ENCODE measurements at regions not wholly inside any gene's neighbourhood (a gene's known extent, or its start where the extent isn't known, plus 50 kb on each side); places are given as distances from the start of the nearest gene placed in this dataset.

DNA sequence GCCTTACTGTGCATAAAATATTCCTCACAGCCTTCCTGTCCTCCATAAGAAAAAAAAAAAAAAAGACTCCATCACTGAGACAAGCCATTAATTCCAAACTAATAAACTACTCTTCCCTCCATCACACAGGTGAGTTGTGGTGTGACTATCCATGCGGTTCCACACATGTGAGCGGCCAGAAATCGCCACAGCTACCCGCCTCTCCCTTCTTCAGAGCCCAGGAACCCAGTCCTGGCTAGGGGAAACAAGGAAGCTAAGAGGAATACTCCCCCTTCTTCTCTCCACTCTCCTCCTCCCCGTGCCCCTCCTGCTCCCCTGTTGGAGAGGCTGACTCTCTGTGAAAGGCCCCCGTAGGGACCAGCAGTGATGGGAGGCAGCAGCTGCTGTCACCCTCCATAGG lies 128.6 kb upstream of the ARID1B start:
- DNase-seq (ENCODE audit: low spot score) = no peak

DNA sequence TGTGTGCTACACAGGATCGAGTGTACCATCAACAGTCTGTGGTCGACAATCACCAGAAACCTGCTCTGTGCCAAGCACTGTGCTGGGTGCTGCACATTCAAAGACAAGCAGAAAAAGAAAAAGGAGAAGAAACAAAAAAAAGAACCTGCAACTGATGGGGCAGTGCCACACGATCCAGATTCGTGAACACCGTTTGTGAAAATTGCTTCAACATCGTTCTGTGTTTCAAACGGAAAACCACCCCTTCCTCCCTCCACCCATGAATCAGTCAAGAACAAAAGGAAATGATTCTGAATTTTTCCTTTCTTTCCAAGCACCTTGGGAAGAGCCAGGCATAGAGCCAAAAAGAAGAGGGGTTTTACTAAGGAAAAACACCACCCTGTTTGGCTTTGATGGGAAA lies 129.2 kb upstream of the ARID1B start:
- DNase-seq (ENCODE audit: low spot score) = no peak

DNA sequence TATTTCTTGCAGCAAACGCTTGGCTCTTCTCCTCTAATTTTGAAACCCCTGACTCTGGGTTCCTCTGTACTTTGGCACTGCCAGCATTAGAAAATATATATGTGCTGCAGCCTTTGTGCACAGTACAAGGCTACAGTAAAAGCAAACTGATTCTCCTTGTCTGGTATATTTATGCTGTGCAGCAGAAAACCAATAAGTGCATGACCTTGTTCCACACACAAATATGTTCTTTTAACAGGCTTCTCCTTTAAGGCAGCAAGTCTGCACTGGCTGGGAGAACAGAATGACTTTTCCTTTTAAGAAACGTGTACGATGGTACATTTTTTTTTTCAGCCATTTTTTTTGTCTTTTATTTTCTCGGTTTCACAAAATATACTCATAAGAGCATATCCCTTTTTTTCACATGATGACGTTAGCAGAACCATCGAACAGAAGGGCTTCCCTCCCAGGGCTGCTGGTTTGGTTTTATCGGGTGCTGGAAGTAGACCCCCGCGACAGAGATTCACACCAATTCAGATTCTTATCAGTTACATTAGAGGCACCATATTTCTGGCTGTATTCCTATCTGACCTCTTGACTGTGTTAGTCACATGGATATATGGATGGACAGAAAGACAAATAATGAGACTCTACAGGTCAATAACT lies 129.9 kb upstream of the ARID1B start:
- DNase-seq (ENCODE audit: low spot score) = no peak

DNA sequence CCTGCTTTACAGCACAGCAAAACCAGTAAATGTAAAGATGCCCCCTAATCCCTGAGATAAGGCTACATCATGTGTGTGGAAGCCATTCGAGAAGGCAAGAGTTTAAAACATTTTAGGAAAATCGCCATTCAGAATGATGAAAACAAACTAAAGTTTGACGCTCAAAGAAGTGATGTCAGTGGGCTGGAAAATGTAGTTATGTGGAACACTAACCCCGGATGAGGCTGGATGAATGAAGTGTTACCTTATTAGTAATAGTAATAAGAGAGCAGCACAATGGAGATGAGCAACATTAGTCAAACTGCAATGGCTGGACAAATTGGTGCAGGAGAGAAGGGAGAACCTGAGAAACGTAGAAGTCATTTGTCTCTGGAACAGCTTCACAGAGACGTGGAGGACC lies 130.7 kb upstream of the ARID1B start:
- no peak for DNase-seq (ENCODE audit: low spot score)

DNA sequence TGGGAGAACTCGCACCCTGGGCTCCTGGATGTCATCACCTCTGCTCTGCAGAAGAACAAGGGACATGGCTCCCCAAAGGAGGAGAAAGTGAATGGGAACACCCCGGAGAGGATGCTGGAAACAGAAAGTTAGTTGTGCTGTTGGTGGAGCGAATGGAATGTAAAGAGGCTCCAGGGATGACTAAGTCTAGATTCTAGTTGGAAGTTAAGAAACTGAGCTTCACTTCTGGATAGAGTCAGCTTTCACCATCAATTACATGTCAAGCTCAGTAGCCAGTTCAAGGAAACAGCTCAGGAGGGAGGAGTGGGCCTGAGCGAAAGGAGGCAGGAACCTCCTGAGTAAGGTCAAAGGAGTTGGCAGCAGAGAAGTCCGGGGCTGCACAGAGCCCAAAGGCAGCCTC lies 132.1 kb upstream of the ARID1B start:
- no peak for DNase-seq (ENCODE audit: low spot score)

DNA sequence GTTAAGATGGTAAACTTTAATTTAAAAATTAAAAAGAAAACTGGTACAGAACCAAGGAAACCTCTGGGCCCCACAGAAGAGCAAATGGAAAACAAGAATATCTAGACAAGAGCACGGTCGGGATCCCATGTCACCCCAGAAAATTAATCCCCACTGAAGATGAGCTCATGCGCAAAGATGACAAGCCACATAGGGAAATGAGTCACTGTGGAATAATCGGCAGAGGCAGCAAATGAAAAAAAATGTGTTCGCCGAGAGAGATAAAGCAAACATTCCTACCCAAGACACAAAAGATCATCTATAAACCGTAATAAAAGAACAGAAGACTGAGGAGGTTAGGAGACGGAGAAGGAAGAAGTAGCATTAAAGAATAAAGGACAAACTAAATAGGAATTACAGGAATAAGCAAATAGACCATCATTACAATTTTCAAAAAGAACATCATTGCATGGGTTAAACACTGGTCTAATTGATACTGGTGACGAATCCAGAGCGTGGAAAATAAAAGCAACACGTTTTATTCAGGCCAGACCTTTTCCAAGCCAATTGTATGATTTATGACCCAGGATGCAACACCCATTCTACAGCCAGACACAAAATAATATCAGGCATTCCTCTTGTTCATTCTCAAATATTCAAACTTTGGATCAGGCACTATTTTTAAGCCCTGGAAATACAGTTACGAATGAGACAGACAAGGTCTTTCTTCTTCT lies 138.0 kb upstream of the ARID1B start:
- no peak for DNase-seq (ENCODE audit: low spot score)

DNA sequence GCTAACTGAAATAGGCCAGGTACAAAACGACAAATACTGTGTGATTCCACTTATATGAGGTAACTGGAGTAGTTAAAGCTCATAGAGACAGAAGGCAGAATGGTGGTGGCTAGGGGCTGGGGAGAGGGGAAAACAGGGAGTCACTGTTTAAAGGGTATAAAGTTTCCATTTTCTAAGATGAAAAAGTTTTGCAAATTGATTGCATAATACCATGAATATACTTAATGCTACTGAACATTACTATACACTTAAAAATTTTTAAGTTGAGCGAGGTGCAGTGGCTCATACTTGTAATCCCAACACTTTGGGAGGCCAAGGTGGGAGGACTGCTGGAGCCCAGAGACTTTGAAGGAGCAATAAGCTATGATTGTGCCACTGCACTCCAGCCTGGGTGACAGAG lies 138.6 kb upstream of the ARID1B start:
- DNase-seq (ENCODE audit: low spot score) = no peak

DNA sequence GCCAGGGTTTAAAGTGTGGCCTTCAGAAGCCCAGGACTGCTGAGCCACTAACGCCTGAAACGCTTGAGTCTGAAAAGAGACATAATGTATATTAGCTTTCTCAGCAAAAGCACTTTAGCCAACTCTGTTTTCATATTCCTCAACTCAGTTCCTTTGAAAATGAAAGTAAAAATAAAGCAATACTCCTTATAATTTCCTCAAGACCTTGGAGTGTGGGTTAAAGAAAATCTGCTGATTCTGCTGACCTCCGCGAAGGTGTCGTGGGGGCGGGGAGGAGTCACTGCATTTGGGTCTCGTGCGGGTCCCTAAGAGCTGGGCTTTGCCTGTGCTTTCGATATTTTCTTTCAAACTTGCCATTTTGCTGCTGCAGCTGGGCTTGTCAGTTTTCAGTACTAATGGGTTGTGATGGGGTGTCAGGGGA lies 142.2 kb upstream of the ARID1B start:
- no peak for DNase-seq (ENCODE audit: low spot score)

DNA sequence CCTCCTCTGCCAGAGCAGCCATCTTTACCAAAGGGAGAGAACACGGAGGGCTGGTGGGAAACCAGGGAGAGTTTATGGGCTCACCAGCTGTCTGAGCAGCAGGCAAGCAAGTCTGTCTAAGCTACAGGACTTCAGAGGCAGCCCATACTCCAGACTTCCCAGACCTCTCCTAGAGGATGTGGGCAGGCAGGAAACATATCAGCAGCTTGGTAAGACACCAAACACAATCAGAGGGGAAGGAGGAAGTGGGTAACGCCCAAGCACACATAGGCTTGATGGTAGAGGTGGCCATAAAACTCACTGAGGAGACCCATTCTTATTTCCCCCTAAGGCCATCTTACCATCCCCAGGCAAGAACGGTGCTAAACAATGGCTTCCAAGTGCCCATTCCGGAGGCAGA lies 143.1 kb upstream of the ARID1B start:
- no peak for DNase-seq (ENCODE audit: low spot score)

DNA sequence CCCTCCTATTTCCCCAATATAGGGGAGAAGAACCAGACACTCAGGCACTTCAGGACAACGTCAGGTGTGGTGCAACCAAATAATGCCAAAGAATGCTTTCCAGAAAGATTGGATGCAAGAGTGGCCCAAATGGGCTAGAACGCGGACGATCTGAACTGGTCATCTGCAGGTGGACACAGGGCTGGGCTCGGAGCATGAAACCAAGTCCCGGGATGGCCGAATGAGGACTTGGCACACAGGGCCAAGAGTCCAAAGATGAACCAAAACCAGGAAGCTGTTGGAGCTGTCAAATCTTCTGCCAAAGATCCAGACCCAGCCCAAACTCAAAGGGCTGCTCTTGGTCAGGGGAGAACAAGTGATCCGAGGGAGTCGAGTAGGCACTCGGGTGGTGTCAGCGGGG lies 143.9 kb upstream of the ARID1B start:
- no peak for DNase-seq (ENCODE audit: low spot score)

DNA sequence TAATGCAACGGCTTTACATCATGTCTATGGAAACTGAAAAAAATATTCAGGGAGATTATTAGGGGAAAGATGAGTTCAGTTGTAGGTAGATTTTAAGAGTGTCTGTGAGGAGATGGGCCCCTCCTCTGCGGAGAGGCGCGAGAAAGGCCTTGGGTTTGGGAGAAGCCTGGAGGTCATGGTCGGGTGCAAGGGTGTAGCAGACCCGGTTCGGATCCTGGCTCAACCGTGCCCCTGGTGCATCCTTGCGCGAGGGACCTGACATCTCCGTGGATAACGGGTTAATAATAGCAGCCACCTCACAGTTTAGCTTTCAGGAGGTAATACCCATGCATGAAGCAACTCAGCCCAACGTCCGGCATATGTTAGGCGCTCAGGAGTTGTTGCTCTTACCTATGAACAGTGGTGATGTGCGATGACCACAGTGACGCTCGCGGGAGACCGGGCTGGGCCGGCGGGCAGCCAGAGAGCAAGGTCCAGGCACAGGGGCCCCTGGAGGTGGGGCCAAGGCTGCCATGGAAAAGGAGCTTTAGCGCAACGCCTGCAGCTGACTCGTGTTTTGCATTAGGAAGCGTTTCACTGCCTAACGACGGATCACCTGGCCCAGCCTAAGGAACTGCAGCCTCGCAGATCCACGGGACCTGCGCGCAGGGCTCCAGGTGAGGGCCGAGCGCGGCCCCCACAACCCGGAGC lies 146.4 kb upstream of the ARID1B start:
- DNase-seq (ENCODE audit: low spot score) = no peak

DNA sequence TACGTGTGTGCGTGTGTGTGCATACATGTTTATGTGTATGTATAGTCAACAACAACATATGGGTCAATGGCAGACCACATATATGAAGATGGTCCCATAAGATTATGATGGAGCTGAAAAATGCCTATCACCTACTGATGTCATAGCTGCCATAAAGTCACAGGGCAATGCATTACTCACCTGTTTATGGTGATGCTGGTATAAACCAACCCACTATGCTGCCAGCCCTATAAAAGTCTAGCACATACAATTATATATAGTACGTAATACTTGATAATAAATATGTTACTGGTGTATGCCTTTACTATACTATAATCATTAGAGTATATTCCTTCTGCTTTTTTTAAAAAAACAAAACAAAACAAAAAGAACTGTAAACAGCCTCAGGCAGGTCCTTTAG lies 148.4 kb upstream of the ARID1B start:
- DNase-seq (ENCODE audit: low spot score) = no peak

DNA sequence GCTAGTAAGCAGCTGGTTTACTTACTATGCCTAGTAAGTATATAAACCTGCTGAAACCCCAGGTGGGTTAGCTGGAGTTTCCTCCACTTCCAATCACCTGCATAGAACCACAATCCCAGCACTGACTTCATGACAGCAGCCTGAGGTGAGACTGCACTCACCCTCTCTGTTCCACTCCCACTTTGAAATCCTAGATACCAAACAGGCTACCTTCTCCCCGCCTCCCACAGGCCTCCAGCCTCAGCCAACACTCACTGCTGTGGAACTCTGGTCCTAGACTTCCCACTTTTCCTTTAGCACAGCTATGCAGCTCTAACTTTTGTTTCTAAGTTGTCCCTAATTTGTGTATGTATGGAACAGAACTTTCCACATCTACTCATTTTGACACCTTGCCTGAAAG lies 149.7 kb upstream of the ARID1B start:
- no peak for DNase-seq (ENCODE audit: low spot score)

DNA sequence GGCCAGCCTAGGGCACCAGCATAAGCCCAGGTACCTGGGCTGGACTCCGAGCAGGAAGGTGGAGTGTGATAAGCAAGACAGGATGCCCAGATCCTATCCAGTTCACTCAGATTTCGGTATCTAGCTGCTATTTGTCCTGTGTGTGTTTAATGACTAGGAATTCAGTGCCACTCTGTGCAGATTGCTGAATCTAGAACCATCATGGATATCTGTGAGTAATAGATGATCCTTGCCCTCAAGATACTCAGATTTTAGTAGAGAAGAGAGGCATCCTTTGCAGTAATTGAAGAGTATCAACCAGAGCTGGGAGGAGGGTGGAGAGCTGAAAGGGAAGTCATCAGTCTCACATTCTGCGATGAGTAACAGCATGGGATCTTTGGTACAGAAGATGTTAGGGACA lies 155.0 kb upstream of the ARID1B start:
- no peak for DNase-seq (ENCODE audit: low spot score)

DNA sequence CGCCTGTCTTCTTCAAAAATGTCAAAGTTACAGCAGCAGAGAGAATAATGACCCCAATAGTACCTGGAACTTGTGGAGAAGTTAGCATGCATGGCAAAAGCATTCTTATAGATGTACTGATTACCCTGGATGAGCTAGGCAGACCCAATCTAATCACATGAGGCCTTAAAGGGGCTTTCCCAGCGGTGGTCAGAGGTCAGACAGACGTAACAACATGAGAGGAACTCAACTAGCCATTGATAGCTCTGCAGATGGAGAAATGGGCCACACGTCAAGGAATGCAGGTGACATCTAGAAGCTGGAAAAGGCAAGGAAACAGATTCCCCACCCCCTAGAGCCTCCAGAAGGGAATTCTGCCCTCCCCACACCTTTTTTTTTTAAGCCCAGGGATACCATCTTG lies 156.8 kb upstream of the ARID1B start:
- DNase-seq (ENCODE audit: low spot score) = no peak

DNA sequence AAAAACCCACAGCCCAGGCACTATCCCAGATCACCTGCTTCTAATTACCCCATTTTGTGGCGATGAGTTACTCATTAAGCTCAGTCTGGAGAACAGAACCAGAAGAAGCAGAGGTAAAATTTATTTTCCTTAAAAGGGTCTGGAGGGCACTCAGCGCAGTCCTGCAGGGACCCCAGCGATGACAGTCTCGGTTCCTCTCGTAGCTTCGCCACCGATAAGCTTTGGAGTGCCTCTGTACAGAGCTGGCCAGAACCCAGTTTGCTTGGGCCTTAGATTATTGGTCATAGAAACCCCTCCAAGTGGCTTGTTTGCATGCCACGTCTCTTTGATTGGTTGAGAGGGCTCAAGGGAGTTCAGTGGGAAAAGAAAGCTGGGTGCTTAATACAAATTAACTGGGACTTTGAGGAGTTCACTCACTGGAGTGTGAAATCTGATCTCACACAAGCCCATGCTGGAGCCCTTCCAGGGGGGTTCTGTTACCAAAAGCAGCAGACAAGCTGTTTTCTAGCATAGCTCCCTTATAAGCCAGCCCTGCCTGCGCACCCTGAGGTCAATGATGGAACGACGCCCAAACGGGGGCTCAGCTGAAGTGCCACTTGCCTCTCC lies 158.5 kb upstream of the ARID1B start:
- DNase-seq (ENCODE audit: low spot score) = no peak

DNA sequence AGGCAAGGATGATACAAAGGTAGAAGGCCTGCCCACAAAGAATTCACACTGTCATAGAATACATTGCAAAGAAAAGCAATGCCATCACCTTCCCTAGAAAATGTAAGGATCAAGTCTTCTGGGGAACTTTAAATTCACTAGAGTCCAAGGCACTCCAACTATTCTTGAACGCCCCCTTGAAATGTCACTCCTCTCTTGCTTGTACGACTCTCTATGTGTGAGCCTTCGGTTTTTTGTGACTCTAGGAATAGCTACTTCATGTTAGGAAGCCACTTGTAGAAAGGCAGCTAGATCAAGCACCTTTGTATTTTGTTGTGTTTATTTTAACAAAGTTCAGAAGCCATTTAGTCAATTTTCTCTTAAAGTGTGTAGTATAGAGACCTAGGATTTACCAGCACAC lies 159.2 kb upstream of the ARID1B start:
- DNase-seq (ENCODE audit: low spot score) = no peak

DNA sequence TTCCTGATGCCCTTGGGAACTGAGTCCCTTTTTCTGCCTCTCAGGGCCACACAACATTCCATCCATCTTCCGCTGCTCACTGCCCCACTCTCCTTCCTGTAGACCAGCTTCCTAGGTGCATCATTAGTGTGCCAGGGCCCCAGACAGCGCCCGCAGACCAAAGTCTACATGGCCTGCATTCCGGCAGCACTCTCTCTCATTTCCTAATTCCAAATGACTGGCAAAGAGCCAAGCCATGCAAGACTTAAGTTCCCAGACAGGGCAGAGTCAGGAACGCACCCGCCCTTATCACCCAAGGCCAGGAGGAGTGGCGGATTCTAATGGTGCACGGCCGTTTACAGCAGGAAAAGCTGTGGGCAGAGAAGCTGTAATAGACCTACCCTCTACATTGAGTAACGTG lies 159.8 kb upstream of the ARID1B start:
- DNase-seq (ENCODE audit: low spot score) = no peak

DNA sequence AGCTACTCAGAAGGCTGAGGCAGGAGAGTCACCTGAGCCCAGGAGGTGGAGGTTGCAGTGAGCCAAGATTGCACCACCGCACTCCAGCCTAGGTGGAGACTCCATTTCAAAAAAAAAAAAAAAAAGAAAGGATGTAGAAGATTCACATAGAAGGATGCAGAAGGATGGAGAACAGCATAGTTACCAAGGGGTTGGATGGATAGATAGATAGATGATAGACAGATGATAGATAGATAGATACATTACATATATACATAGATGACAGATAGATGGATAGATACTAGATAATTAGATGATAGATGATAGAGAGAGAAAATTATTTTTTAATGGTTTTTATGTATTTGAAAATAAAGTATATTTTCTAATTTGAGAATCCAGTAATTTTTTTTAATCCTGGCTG lies 160.7 kb upstream of the ARID1B start:
- DNase-seq (ENCODE audit: low spot score) = no peak

DNA sequence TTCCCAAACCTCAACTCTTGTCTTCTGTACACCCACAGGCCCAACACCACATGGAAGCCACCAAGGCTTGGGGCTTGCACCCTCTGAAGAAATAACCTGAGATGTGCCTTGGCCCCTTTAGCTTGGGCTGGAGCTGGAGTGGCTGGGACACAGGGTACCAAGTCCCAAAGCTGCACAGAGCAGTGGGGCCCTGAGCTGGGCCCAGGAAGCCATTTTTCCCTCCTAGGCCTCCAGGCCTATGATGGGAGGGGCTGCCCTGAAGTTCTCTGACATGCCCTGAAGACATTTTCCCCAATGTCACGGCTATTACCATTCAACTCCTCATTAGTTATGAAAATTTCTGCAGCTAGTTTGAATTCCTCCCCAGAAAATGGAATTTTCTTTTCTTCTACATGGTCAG lies 163.2 kb upstream of the ARID1B start:
- no peak for DNase-seq (ENCODE audit: low spot score)

DNA sequence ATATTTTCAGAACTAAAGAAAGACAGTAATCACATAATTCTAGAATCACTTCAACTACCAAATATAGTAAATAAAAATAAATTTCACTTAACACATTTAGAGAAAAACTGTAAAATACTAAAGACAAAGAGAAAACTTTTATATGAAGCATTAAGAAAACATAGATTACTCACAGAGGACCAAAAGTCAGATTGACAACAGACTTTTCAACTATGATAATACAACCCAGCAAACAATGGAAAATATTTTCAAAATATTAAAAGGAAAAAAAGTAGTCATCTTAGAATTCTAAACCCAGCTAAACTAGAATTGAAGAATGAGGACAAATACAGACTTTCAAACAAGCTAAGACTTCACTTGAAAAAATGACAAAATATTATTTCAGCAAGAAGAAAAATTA lies 164.8 kb upstream of the ARID1B start:
- DNase-seq (ENCODE audit: low spot score) = no peak

DNA sequence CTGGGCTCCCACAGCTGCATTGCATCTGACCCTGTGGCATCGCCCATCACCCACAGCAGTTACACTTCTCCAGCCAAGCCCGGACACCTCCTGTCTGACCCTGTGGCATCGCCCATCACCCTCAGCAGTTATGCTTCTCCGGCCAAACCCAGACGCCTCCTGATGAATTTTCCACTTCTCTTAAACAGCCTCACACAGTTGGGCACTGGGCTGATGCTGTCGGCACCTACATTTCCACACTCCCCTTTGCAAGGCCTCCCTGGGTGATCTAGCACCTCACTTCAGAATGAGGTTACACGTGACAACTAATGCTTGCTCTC lies 175.2 kb upstream of the ARID1B start:
- no peak for DNase-seq (ENCODE audit: low spot score)
